Sigmoid colon (tissue), 4 donors: ENCODE measurements at regions not wholly inside any gene's neighbourhood (a gene's known extent, or its start where the extent isn't known, plus 50 kb on each side); places are given as distances from the start of the nearest gene placed in this dataset.

Experiments used
- CTCF ChIP-seq, 4 experiments: fragments of 450-650 bp in 3 of 4; fragments of 200-600 bp in 1 of 4; IDR thresholded peaks; one replicate each; pipeline ENCODE4 v1.5.1; 2016 to 2019; ENCODE audit warnings: antibody characterized with exemption in 4 of 4, mild to moderate bottlenecking in 3 of 4, moderate library complexity in 2 of 4
- EP300 ChIP-seq, 4 donors: sonication (generic); formaldehyde crosslinking; IDR thresholded peaks; one replicate each; pipeline ENCODE4 v1.6.1; 2017; ENCODE audit warnings: antibody characterized with exemption in 4 of 4
- POLR2A ChIP-seq, 2 donors: fragments of 450-650 bp; IDR thresholded peaks; one replicate each; pipeline ENCODE4 v1.6.1; 2016; ENCODE audit warnings: antibody characterized with exemption in 2 of 2, mild to moderate bottlenecking in 2 of 2, moderate library complexity in 2 of 2
- POLR2AphosphoS5 ChIP-seq, 4 donors: sonication (generic); formaldehyde crosslinking; IDR thresholded peaks; one replicate each; pipeline ENCODE4 v1.6.1; 2017; ENCODE audit warnings: antibody characterized with exemption in 4 of 4

- no peak for TF ChIP-seq CTCF (IDR thresholded peaks at IDR 0.05)
- no peak for TF ChIP-seq POLR2A (IDR thresholded peaks at IDR 0.05)
- TF ChIP-seq POLR2AphosphoS5 (IDR thresholded peaks at IDR 0.05), result no peak
- no peak for TF ChIP-seq EP300 (IDR thresholded peaks at IDR 0.05)
These were observed 169.3 kb upstream of the CSF3R start for GRCh38 chr1:36652011-36652410.
